B cell (primary cell): ENCODE measurements at regions not wholly inside any gene's neighbourhood (a gene's known extent, or its start where the extent isn't known, plus 50 kb on each side); places are given as distances from the start of the nearest gene placed in this dataset.

ENCODE experiments used
- ATAC-seq: fragments of 200-7000 bp; cut with Tn5 transposase; one replicate; pipeline ENCODE4 v1.10.0; 2021; ENCODE audit warnings: low read depth, mild to moderate bottlenecking, moderate number of reproducible peaks, moderate library complexity
- CTCF ChIA-PET: fragments of 350-600 bp; sonication (Branson Sonifier 250); formaldehyde crosslinking; loops from one replicate; lab custom pipeline; 2021; ENCODE audit warnings: antibody characterized with exemption, inconsistent platforms; lab: Charles Lee
- POLR2A ChIA-PET: fragments of 350-600 bp; sonication (Branson Sonifier 250); formaldehyde crosslinking; loops from one replicate; lab custom pipeline; 2021; ENCODE audit warnings: antibody characterized with exemption; lab: Charles Lee
- DNase-seq: peaks from one replicate; pipeline ENCODE4 v3.0.0; 2013
- H2AFZ ChIP-seq: 2 replicates; pipeline ENCODE4 v1.6.1; 2012; ENCODE audit warnings: mild to moderate bottlenecking, low read depth, low read length; ENCODE audit not compliant: insufficient read depth, poor library complexity, severe bottlenecking
- H3K27ac ChIP-seq, 2 donors: 1 replicate in 1 of 2; 2 replicates in 1 of 2; pipeline ENCODE4 v1.5.1; 2012 to 2013; ENCODE audit warnings: low read length in 2 of 2, mild to moderate bottlenecking in 2 of 2, moderate library complexity in 1 of 2
- H3K27me3 ChIP-seq, 4 experiments: fragments of 200-600 bp in 1 of 4; sonication (generic) in 1 of 4; replicated peaks in 1 of 4; 1 replicate in 2 of 4; 2 replicates in 2 of 4; pipeline versions ENCODE4 v1.6.1 to v1.7.0; 2013 to 2016; ENCODE audit warnings: low read length in 3 of 4, mild to moderate bottlenecking in 2 of 4, mixed read lengths in 1 of 4, moderate library complexity in 1 of 4; ENCODE audit not compliant: insufficient read depth in 4 of 4, control insufficient read depth in 3 of 4; ENCODE audit errors: control extremely low read depth in 1 of 4
- H3K36me3 ChIP-seq, 2 experiments: replicated peaks in 1 of 2; 1 replicate in 1 of 2; 2 replicates in 1 of 2; pipeline versions ENCODE4 v1.6.1 to v1.7.1; 2013; ENCODE audit warnings: low read length in 1 of 2; ENCODE audit not compliant: insufficient read depth in 2 of 2, control insufficient read depth in 1 of 2; ENCODE audit errors: control extremely low read depth in 1 of 2, extremely low read depth in 1 of 2
- H3K4me1 ChIP-seq, 2 donors: fragments of 200-600 bp in 1 of 2; sonication (generic) in 1 of 2; 1 replicate in 1 of 2; 2 replicates in 1 of 2; pipeline versions ENCODE4 v1.5.1 to v1.6.1; 2013 to 2017; ENCODE audit warnings: low read length in 2 of 2; ENCODE audit not compliant: control insufficient read depth in 2 of 2, insufficient read depth in 2 of 2
- H3K4me2 ChIP-seq: replicated peaks from 2 replicates; pipeline ENCODE3; 2012; ENCODE audit warnings: mild to moderate bottlenecking, low read depth, low read length; ENCODE audit not compliant: poor library complexity, severe bottlenecking
- H3K4me3 ChIP-seq, 5 experiments: fragments of 200-600 bp in 1 of 5; sonication (generic) in 1 of 5; 1 replicate in 3 of 5; 2 replicates in 2 of 5; pipeline versions ENCODE4 v1.5.1 to v1.7.0; 2011 to 2016; ENCODE audit warnings: low read length in 4 of 5, mild to moderate bottlenecking in 4 of 5, low read depth in 2 of 5, control low read depth in 1 of 5, moderate library complexity in 1 of 5; ENCODE audit not compliant: insufficient read depth in 1 of 5; ENCODE audit errors: control extremely low read depth in 1 of 5, extremely low read depth in 1 of 5
- H3K79me2 ChIP-seq: fragments of 200-600 bp; sonication (generic); one replicate; pipeline ENCODE4 v1.6.0; 2016; ENCODE audit warnings: low read length; ENCODE audit not compliant: control insufficient read depth, insufficient read depth
- H3K9ac ChIP-seq: fragments of 200-600 bp; sonication (generic); 2 replicates; pipeline ENCODE4 v1.6.1; 2017; ENCODE audit warnings: mild to moderate bottlenecking, low read length, moderate library complexity
- H3K9me3 ChIP-seq, 3 donors: one replicate each; pipeline versions ENCODE4 v1.6.1 to v1.7.1; 2013; ENCODE audit warnings: low read length in 2 of 3; ENCODE audit not compliant: control insufficient read depth in 2 of 3, insufficient read depth in 1 of 3; ENCODE audit errors: control extremely low read depth in 1 of 3
- H4K20me1 ChIP-seq: 2 replicates; pipeline ENCODE4 v1.6.0; 2012; ENCODE audit warnings: mild to moderate bottlenecking, low read length; ENCODE audit not compliant: insufficient read depth, control insufficient read depth, poor library complexity, severe bottlenecking
- H3K27ac Mint-ChIP-seq: one replicate; pipeline ENCODE4 v1.8.0; 2021; ENCODE audit warnings: mixed read lengths
- H3K27me3 Mint-ChIP-seq: one replicate; pipeline ENCODE4 v1.8.0; 2021; ENCODE audit warnings: mixed read lengths
- H3K4me1 Mint-ChIP-seq: one replicate; pipeline ENCODE4 v1.8.0; 2021; ENCODE audit warnings: mixed read lengths
- H3K4me3 Mint-ChIP-seq: one replicate; pipeline ENCODE4 v1.8.0; 2021; ENCODE audit warnings: mixed read lengths
- H3K9me3 Mint-ChIP-seq: one replicate; pipeline ENCODE4 v1.8.0; 2022; ENCODE audit warnings: mixed read lengths; ENCODE audit not compliant: insufficient read depth
- EZH2 ChIP-seq: IDR thresholded peaks from 2 replicates; pipeline ENCODE4 v1.6.1; 2012; ENCODE audit warnings: borderline replicate concordance, low read depth, mild to moderate bottlenecking, moderate library complexity, low read length; ENCODE audit not compliant: insufficient read depth, poor library complexity, severe bottlenecking
- WGBS: methylation state at CpG from one replicate; pipeline ENCODE4 v1.1.5; 2013; ENCODE audit warnings: missing lambda C conversion rate; ENCODE audit not compliant: insufficient coverage; 5-methylcytosine and 5-hydroxymethylcytosine counted together
- intact Hi-C: fragments of 100-400 bp; cut with micrococcal nuclease; formaldehyde crosslinking; loops from one replicate; pipeline ENCODE4 v1.10.0; 2022
- TF ChIP-seq, protein P1 (sequence below): fragments of 200-600 bp; IDR thresholded peaks from one replicate; pipeline ENCODE4 v1.8.0; 2022; ENCODE audit warnings: antibody characterized with exemption, mild to moderate bottlenecking

DNA sequence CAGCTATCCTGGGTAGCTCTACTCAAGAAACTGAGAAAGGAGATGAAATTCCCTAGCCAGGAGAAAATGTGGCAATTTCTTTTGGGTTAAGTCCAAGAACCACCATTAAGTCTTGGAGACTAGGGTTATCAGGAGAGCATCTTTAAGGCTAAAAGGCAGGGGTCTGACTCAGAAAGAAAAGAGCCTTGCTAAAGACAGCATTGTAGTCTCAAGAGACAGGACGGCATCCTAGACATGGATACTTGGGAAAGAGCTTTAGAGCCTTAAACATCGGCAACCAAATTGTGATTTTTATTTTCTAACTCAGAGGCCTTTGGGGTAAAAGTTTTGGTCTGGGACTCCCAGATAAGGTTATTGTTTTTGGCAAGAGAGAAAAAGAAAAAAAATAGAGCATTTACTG is 83.1 kb downstream of the FAS start:
- Mint-ChIP-seq H3K9me3 (no peaks in the 10 kb centered on the region), H3K4me3 (no peak overlapping the region), H3K27me3 (peaks cover 22% of the 10 kb centered on the region), H3K27ac (no peak overlapping the region), H3K4me1 (no peaks in the 10 kb centered on the region)
- no peaks in the 10 kb centered on the region for H3K79me2 ChIP-seq
- no peak overlapping the region for H3K4me3 ChIP-seq
- no peaks in the 10 kb centered on the region for H4K20me1 ChIP-seq
- H3K9me3 ChIP-seq, result no peaks in the 10 kb centered on the region
- TF ChIP-seq EZH2, result no peak
- TF ChIP-seq, protein P1, sequence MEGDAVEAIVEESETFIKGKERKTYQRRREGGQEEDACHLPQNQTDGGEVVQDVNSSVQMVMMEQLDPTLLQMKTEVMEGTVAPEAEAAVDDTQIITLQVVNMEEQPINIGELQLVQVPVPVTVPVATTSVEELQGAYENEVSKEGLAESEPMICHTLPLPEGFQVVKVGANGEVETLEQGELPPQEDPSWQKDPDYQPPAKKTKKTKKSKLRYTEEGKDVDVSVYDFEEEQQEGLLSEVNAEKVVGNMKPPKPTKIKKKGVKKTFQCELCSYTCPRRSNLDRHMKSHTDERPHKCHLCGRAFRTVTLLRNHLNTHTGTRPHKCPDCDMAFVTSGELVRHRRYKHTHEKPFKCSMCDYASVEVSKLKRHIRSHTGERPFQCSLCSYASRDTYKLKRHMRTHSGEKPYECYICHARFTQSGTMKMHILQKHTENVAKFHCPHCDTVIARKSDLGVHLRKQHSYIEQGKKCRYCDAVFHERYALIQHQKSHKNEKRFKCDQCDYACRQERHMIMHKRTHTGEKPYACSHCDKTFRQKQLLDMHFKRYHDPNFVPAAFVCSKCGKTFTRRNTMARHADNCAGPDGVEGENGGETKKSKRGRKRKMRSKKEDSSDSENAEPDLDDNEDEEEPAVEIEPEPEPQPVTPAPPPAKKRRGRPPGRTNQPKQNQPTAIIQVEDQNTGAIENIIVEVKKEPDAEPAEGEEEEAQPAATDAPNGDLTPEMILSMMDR, result no peak
- no peak for ATAC-seq
- no peaks in the 10 kb centered on the region for H3K4me1 ChIP-seq
- H3K9ac ChIP-seq, result no peak overlapping the region
- DNase-seq, result no peak
- H3K27me3 ChIP-seq, result no peaks in the 10 kb centered on the region
- POLR2A ChIA-PET, result no interaction called here
- intact Hi-C loops, result no loop called here
- H2AFZ ChIP-seq, result no peak overlapping the region
- H3K27ac ChIP-seq, result no peak overlapping the region
- CTCF ChIA-PET, result no interaction called here
- no peak overlapping the region for H3K4me2 ChIP-seq
- 100% methylated on average over 1 of the region's 2 CpGs for WGBS
- no peaks in the 10 kb centered on the region for H3K36me3 ChIP-seq

DNA sequence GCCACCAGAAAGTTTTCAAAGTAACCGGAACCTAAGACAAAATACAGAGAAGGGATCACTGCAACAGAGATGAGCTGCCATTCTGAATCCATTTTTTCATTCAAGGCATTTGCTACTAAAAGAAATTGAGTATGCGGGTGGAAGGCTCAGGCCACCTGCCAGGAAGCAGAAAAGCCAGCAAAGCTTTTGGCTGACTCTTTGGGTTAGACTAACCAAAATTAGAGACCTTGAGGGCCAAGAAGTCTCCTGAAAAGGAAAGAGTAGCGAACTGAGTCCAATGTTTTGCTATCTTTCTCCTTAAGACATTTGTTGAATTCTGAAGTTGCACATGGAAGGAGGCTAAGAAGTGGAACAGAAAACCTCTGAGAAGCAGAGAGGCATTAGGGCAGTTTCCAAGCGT is 79.0 kb downstream of the FAS start:
- Histone ChIP-seq H3K9ac (no peak overlapping the region), H2AFZ (no peak overlapping the region), H3K27me3 (no peaks in the 10 kb centered on the region), H3K4me1 (no peaks in the 10 kb centered on the region), H3K27ac (no peak overlapping the region), H3K4me3 (no peak overlapping the region), H3K4me2 (no peak overlapping the region), H3K36me3 (no peaks in the 10 kb centered on the region), H3K9me3 (no peaks in the 10 kb centered on the region), H3K79me2 (no peaks in the 10 kb centered on the region), H4K20me1 (no peaks in the 10 kb centered on the region)
- 96% methylated on average over 2 of the region's 4 CpGs for WGBS
- intact Hi-C loops, result no loop called here
- no peak for DNase-seq
- Mint-ChIP-seq H3K4me3 (no peak overlapping the region), H3K27me3 (peaks cover 14% of the 10 kb centered on the region), H3K27ac (no peak overlapping the region), H3K9me3 (no peaks in the 10 kb centered on the region), H3K4me1 (no peaks in the 10 kb centered on the region)
- ATAC-seq, result no peak
- TF ChIP-seq, protein P1, result no peak
- no peak for TF ChIP-seq EZH2
- ChIA-PET CTCF (no interaction called here), POLR2A (no interaction called here)
